Fibroblast of villous mesenchyme (primary cell): ENCODE measurements at regions not wholly inside any gene's neighbourhood (a gene's known extent, or its start where the extent isn't known, plus 50 kb on each side); places are given as distances from the start of the nearest gene placed in this dataset.

ENCODE experiments used
- DNase-seq: peaks from one replicate; pipeline ENCODE4 v3.0.0-alpha.2; 2010; ENCODE audit warnings: low read depth
- H3K4me3 ChIP-seq: 2 replicates; pipeline ENCODE4 v1.5.1; 2011; ENCODE audit warnings: low read depth, mild to moderate bottlenecking, low read length
- CTCF ChIP-seq: IDR thresholded peaks from 2 replicates; pipeline ENCODE4 v1.5.1; 2012; ENCODE audit warnings: low read depth, mild to moderate bottlenecking, low read length; ENCODE audit not compliant: insufficient read depth

DNA sequence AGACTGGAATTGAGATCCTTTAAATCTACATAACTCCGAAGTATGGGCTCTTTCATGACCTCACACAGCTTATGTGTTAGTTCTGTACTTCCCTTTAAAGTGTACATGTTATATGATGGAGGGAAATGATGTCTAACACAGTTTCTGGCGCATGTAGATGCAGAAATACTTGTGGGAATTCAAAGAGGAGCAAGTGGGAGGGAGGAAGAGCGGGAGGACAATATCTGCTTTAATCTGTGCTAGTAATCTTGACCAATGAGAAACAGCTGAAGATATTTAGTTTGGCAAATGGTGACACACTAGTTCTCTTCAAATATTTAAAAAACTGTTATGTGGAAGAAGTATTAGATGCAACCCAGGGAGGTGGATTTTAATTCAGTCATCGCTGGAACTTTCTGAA, 62.9 kb upstream of the PLEKHG1 start:
- no peak for TF ChIP-seq CTCF
- no peak for DNase-seq
- no peak overlapping the region for H3K4me3 ChIP-seq

DNA sequence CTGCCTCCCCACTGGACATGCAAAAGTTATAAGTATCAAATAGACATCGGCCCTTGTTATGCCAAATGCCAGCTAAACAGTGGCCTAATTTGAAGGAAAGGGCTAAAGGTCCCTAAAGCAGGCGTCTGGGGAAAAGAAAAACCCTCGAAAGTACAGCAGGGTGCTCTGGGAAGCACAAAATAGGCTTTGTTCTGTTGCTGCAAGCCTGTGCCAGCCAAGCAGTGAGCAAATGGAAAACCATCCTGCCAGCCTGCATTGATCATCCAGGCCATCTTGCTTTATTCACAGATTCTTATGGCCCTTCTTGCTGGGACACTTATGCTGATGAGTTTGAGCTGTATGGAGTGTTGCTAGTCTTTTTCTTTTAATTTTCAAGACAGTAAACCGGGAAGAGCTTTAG, 62.2 kb upstream of the PLEKHG1 start:
- H3K4me3 ChIP-seq: no peak overlapping the region
- no peak for DNase-seq
- TF ChIP-seq CTCF: no peak

DNA sequence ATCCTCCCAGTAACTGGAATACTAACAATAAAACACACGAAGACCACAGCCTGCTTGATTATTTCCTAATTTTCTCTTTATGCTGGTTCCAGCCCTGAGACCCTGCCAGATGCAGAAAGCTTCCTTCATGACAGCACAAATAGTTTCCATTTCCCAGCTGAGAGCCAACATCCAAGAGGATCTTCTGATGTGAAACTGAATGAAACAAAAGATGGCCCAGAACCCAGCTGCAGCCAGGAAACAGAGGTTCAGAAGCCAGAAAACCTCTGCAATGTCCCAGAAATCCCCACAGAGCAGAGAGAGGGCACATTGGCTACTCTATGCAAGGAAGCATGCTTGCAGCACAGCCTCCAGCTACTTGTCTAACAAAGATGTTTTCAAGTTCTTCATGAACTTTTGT, 61.8 kb upstream of the PLEKHG1 start:
- TF ChIP-seq CTCF: no peak
- no peak overlapping the region for H3K4me3 ChIP-seq
- no peak for DNase-seq

GRCh38 chr6:150539111-150539510, 60.6 kb upstream of the PLEKHG1 start:
- H3K4me3 ChIP-seq: no peak overlapping the region
- DNase-seq: no peak
- no peak for TF ChIP-seq CTCF

GRCh38 chr6:150539568-150539967, 60.1 kb upstream of the PLEKHG1 start:
- H3K4me3 ChIP-seq: no peak overlapping the region
- DNase-seq: no peak
- TF ChIP-seq CTCF: no peak

- no peak for DNase-seq
- TF ChIP-seq CTCF: no peak
- no peak overlapping the region for H3K4me3 ChIP-seq
These were observed 58.1 kb upstream of the PLEKHG1 start for GRCh38 chr6:150541576-150541975.

DNA sequence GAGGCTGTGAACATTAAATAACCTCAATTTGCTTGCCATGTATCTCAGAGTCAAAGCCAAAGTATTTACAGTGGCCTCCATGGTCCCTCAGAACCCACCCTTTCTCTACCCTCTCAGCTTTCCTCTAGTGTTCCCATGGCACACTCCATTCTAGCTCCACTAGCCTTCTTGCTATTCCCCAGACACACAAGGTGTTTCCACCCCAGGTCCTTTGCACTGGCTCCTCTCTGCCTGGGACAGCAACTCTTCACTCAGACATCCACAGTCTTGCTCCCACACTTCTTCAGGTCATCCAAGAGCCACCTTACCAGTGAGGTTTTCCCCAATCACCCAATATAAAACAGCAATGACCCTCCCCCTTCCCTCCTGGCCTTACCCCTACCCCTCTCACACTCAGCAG, 56.5 kb upstream of the PLEKHG1 start:
- H3K4me3 ChIP-seq: no peak overlapping the region
- no peak for TF ChIP-seq CTCF
- no peak for DNase-seq
